ENCODE measurements at regions not wholly inside any gene's neighbourhood (a gene's known extent, or its start where the extent isn't known, plus 50 kb on each side); places are given as distances from the start of the nearest gene placed in this dataset.

DNA sequence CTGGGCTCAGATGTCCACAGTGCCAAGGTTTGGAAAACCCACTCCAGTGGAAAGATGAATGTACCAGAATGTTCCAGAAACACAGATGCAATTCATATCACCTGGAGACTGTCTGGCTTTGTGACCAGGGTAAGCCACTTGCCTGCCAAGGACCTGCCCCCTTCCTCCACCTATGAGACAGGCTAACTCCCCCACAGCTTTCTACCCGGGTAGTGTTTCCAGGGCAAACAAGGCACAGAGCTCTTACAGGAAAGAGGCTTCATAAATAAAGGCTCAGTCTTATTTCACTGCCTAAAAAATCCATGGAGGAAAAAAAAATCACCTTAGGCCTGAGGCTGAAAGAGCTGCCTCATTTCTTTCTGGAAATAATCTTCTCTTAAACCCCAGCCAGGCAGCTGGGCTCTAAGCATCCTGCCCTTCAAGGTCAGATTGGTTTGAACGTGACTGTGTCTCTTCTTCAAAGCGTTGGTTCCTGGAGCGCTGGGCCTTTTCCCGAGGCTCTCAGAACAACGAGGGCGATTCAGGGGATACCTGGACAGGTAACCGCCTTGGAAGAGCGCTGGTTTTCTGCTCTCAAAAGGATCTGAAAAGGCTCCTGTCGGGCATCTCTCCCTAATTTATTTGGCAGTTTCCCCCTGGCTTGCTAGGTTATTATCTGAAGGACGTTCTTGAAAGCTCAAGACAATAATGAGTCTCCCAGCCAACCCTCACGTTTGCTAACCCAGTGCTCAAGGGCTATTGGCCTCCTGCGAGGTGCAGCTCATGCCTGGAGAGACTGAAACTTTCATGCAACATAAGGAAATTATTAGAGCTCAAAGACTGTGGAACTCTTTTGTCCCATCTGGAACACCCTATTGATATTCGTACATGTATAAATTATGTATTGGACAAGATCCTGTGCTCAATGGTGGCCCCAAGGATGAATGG is 199.2 kb upstream of the PMEPA1 start:
- no peak for DNase-seq

DNA sequence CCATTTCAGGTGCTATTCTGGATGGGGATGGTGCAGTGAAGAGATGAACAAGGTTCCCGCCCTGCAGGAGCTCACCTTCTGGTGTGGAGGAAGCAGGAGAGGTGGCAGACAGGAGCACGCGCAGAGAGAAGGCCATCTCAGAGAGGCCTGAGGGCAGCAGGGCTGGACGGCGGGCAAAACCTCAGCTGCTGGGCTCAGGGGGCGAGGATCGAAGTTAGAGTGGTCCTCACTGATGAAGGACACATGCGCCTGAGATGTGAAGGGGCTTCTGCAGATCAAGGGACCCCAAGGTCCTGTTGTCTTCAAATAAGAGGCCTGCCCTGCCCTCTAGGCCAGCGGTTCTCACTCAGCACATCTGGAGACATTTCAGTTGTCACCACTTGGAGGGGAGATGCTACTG is 198.4 kb upstream of the PMEPA1 start:
- no peak for DNase-seq

DNA sequence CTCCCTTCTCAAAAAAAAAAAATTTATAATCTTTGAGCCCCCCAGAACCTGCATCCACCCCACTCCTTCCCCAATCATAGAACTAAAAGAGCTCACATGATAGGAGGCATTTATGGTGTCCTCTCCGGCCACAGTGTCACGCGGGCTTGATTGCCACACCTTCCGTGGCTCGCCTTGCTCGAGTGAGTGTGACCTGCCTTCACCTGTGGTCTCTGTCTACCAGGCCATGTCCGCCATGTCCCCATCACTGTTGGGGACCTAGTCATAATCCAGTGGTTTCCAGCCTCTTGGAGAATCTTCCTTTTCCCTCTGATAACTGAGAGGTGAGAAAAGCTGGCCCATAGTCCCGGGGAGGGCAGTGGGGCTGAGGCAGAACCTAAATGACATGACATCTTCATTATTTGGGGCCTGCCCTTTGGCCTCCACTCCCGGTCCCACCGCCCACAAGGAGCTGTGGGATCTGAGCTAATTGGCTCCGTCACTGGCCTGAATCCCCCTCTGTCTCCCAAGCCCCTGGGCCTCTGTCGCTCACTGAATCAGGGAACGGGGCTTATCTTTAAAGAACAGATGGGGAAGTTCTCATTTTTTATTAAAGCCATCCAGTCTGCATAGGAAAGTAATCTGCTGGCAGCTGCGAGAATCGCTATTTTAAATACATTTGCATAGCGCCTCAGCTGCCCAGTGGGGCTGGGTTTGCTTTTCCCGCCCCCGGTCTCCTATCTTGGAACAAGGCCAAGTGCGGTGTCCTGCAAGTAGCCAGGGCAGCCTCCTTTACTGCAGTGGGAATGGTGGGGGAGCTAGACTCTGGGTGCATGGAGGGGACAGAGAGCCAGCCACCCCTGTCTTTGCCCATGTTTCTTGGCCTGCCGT is 197.6 kb upstream of the PMEPA1 start:
- DNase-seq, result no peak

DNA sequence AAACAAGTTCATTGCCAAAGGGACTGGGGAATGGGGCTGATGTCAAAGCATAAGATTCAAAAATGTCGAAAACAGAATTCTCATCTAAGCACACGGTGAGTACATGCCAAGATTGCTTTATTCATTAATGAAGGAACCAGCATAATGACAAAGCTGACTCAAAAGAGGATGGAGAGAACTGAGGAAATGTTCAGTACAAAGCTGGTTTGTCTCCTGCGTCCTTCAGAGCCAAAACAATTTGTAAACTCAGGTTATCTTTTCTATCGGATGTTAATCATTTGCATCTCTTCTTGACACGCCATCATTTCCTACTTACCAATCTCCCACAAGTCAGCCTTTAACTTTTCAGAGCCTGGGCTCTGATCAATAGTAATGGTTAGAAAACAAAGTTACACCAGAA is 195.6 kb upstream of the PMEPA1 start:
- DNase-seq, result no peak

DNA sequence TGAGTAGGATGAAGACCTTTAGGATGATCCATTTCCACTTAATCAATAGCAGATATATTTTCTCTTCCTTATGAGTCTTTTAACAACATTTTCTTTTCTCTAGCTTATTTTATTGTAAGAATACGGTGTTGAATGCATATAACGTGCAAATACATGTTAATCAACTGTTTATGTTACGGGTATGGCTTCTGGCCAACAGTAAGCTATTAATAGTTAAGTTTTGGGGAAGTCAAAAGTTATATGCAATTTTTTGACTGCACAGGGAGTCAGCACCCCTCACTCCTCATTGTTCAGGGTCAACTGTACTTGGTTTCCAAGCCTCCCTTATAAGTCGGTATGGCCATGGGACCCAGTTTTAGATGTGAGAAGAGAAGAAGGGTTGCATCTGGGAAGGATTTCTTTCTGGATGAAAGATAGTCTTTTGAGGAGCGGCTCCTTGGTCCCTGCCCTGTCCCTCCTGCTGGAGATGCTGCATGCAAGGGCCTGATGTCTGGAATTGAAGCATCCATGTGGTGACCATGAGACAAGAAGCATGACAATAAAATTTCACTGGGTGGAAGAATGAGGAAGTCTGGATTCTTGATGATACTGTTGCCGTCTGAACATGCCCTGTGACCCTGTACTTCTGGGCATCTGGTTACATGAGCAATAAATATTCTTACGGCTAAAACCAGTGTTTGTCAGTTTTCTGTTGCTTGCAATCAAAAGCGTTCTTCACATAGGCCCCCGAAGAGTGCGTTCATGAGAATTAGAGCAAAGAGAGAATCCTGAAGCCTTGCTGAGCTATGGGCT is 194.7 kb upstream of the PMEPA1 start:
- no peak for DNase-seq

DNA sequence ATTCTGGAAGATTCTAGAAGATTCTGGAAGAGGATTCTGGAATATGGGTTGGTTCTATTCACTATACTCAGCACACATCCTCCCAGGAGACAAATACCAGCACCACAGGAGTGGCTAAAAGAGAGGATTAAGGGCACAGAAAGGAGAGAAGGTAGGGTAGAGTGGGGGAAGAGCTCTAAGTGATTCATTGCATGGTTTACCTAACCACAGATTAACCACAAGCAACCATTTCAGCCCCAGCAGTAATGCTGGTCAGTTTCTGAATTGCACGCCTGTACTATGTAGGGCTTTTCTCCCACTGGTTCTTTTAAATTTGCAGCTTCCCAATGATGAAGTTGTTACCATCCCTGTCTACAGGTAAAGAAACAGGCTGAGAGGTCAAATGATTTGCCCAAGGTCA is 192.7 kb upstream of the PMEPA1 start:
- DNase-seq, result no peak

DNA sequence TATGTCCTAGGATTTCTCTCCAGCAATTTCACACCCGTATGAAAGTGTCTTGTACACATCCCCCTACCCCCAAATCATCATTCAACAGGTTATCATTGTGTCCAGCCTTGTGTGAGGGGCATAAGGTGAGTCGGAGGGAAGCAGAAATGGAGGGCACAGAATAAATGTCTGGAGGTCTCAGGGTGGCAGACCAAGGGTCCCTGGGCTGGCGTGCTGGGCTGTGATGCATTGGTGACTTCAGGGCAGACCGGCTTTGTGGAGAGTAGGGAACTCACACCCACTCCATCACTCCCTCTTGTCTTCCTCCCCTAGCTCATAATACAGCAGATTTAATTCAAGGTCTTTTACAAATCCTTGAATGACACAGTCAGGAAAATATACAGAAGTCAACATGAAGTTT is 191.7 kb upstream of the PMEPA1 start:
- no peak for DNase-seq

DNA sequence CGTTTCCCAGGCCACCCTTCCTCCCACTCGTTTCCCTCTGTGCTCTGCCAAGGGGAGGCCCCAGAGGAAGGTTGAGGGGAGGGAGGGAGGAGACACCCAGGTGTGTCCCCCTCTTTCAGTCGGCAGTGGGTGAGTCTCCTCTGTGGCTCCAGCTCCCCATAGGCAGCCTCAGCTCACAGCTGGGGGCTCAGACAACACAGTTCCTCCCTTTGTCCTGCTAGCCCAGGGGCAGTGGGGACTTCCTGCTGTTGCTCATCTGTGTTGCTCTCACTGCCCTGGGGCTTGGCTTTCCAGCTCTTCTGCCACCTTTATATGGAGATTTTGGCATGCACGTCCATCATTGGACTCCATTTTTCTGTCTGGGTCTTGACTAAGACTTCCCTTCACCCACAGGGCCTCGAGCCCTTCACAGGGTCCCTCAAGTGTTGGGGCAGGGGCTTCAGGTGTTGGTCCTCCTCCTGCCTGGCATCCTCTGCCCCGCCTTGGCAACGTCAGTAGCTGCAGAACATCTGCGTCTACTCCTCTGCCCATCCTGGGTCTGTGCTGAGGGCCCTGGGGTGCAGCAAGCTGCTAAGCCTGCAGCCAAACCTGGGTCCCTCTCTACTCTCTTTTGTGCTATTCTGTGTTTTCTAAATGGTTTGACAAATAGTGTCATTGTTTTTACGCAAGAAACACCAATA is 190.6 kb upstream of the PMEPA1 start:
- no peak for DNase-seq

DNA sequence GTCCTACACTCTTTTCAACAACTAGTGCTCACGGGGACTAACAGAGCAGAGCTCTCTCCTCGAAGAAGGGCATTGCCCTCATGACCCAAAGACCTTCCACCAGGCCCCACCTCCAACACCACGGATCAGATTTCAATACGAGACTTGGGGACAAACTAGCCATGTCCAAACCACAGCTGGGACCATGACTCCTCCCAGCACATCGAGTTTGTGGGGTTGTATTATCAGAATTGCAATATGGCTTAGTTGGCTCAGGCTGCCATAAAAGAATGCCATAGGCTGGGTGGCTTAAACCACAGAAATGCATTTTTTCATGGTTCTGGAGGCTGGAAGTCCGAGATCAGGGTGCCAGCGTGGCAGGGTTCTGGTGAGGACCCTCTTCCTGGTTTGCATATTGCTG is 189.7 kb upstream of the PMEPA1 start:
- no peak for DNase-seq

DNA sequence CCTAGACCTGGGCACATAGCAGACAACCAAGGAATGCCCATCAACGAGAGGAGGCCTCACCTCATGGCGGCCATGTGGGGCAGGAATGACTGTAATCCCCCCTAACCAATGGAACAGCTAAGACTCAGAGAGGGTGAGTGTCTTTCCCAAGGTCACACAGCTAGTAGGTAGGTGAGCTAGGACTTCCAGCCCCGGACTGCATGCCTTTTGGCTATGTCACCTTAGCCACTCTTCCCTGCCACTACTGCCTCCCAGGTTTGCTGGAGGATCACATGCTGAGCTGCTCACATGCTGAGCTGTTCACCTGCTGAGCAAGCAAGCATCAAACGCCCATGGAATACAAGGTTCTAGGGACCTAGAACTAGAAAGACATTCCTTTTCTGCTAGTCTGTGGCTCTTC is 188.5 kb upstream of the PMEPA1 start:
- DNase-seq, result no peak

DNA sequence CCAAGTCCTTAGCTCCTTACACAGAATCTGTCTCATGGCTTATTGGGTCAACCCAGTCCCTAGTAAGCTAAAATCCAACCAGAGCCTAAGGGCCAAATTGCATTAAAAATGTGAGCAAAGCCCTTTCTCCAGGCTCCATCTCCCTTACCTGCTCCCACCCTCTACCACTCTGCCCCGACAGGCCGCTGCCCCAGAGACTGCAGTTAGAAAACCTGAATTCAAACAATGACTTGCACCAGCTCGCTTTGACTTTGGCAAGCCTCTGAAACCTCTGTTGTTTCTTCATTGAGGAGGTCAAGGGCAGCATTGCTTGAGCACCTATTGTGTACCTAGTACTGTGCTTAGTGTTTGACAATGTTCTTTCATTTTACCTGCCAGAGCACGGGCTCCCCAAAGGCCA is 188.1 kb upstream of the PMEPA1 start:
- DNase-seq, result no peak

DNA sequence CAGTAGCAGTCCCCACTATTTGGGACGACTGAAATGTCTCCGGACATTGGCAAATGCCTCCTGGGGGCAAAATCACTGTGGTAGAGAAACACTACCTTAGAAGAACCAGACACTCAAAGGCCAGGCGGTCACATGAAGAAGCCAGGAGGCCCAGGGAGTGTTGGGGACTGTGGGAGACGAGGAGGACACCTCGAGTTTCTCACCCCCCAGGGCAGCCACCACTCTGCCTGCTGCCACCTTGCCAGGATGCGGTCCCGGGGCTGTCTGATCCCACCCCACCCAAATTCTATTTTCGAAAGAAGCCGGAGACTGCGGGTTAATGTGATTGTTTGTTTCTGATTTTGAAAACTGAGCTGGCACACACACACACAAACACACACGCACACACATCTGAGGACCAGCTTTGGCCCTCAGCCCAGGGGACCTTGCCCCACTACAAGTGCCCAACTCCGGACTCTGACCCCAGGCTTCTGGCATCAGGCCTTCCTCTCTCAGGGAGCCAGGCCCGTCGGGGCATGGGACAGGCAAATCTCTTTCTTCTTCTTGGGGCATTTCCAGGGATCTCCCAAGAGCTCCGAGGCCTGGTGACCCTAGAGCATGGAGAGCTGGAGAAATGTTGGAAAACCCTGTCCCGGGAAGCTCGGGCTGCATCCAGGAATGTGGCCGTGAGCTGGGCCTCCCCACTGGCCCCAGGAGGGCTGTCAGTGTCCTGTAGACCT is 187.5 kb upstream of the PMEPA1 start:
- DNase-seq, result no peak

DNA sequence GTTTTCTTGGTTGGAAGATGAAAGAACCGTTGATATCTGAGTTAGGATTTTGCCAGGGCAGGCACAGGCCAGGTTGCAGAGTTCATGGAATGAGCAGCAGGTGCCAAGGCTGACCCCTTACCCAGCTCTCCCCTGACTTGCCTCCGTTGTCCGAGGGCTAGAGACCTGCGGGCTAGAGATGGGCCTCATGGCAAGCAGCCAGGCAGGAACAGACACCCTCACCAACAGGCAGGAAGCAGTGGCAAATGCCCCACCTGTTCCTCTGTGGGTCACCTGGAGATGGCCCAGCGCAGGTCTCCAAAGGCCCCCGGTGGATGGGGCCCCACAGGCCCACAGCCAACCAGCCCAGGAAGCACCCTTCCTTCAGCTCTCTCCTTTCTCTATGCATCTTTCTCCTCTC is 186.7 kb upstream of the PMEPA1 start:
- no peak for DNase-seq

DNA sequence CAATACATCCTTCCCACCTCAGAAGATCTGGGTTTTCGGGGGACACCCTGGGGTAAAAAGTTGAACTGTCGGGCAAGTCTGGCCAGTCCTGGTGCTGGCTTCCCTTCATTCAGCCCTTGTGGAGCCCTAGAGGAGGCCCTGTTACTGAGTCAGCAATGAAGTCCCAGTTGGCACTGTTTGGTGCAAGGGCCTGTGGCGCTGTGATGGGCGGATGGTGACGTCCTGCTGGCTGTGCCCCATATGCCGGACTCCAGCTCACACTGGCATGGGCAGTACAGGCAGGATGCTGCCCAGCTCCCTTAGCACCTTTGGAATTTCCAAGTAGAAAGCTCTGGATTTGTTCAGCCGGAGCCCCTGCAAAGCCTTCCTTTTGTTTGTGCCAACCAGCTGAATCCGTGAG is 186.2 kb upstream of the PMEPA1 start:
- no peak for DNase-seq

DNA sequence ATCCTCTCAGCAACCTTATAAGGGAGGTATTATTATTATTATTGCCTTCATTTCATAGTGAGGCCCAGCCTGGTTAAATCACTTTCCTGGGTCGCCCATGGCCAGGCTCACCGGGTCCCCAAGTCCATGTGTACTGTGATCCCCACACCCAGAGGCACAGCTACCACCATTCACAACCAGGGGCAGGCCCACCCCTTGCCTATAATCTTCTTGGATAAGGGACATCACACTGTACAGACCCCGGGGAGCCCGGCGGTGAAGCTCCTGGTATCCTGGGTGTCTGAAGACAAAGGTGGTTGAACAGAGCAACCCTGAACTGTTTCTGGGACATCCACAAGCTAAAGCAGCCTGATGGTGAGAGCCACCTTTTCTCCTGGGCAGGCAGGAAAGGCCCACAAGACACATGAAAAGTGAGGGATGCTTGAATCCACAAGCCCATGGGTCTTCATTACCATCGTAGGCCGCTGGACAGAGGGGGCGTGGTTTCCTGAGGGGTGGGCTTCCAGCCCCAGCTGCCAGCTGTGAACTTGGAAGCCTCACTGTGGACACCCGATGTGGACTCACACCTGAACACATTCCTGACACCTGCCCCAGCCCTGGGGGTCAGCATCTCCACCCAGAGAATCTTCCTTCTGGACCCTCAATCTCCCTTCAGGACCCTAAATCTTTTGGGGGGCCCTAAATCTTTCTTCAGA is 185.5 kb upstream of the PMEPA1 start:
- no peak for DNase-seq

DNA sequence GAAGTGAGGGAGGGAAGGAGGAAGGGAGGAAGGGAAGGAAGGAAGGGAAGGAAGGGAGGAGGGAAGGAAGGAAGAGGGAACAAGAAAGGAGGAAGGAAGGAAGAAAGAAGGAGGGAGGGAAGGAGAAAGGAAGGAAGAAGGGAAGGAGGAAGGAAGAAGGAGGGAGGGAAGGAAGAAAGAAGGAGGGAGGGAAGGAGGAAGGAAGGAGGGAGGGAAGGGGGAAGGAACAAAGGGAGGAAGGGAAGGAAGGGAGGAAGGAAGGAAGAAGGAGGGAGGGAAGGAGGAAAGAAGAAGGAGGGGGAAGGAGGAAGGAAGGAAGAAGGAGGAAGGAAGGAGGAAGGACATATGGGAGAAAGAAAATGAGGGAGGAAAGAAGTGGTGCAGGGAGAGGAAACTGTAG is 184.7 kb upstream of the PMEPA1 start:
- DNase-seq, result no peak

DNA sequence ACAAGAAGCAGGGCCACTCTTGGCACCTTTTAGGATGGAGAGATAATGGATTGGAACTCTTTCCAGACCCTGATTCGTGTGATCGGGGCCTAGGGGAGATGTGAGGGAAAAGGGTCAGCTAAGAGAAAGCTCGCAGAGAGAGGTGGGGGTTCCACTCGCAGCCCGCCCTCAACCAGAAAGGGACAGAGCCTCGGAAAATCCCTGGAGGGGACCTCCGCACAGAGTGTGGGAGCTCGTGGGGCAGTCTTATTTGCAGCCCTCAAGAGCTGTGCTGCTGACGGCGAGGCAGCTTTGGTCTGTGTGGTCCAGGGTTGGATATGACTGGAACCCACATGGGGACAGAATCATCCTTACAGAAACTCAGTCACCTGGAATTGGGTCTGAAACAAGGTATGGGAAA is 184.3 kb upstream of the PMEPA1 start:
- no peak for DNase-seq

DNA sequence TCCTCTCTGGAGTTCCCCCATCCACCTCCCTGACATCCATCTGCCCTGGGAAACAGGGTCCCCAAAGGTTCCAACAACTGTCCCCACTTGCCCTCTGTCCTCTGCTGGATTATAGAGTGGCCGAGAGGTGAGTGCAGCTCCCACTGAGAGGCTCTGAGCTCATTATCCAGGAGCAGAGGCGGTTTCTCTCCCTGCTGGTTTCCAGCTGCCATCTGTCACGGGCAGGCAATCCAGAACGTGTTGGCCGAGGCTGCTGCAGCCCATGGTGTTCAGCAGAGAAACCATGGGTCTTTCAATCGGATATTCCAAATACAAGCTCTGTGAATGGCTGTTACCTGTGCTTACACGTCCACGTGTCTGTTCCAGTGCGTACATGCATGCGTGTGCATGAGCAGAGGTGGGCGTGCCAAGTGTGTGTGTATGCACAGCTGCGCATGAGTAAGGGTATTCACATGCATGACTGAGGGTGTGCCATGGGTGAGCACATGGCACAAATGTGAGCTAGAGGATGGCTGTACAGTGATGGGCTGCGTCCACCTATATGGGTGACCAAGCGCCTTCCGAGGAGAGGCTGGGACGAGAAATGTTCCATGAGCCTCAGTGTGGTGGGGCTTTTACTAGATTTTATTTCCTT is 183.7 kb upstream of the PMEPA1 start:
- no peak for DNase-seq

DNA sequence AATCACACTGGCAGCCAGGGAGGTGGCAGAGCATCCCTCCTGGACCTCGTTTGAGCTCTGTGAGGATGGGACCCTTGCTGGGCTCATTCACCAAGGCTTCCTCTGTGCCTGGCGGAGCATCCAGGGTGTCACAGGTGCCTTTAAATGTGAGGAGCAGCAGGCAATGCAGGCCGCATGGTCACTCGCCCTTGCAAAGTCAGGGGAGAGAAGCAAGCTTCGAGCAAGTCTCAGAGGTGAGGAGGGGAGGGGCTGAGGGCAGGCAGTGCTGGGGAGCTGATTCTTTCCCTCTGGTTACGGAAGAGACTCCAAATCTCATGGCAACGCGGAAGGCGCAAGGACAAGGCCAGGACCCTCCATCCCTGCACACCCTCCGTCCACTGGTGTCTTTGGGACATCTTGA is 182.7 kb upstream of the PMEPA1 start:
- DNase-seq, result no peak

DNA sequence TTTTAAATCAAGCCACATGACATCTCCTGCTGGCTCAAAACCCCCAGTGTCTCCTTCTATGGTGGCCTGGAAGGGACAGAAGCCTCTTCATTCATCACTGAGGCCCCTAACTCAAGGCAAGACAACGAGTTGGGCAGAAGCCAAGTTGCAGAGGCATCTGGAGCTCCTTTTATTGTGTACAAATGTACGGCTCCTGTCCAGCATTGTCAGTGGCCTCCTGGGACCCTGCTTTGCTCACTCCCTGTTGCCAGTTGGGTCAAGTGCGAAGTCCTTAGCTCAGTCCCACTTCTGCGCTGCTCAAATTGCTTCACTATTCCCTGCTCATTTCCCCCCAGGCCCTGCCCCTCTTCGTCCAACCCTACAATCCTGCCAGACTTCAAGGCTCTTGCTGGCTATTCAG is 181.2 kb upstream of the PMEPA1 start:
- DNase-seq, result no peak

Measured in NCI-H187 (cell line).